Liver (tissue), 8 donors: ENCODE measurements at regions not wholly inside any gene's neighbourhood (a gene's known extent, or its start where the extent isn't known, plus 50 kb on each side); places are given as distances from the start of the nearest gene placed in this dataset.
A peak's percentile ranks its signal among the peaks of the same experiment; 100 is the strongest.

Experiments used
- DNase-seq: peaks from one replicate; pipeline ENCODE4 v3.0.0-alpha.2; 2017; ENCODE audit warnings: low spot score
- H3K27ac ChIP-seq, 2 donors: one replicate each; pipeline ENCODE4 v1.7.0; 2013; ENCODE audit warnings: inconsistent platforms in 2 of 2, low read length in 2 of 2, control low read depth in 1 of 2, low read depth in 1 of 2, mild to moderate bottlenecking in 1 of 2
- H3K27me3 ChIP-seq, 4 donors: one replicate each; pipeline versions ENCODE4 v1.6.1 to v1.7.0; 2013; ENCODE audit warnings: low read length in 3 of 4, inconsistent platforms in 1 of 4, mild to moderate bottlenecking in 1 of 4, moderate library complexity in 1 of 4; ENCODE audit not compliant: control insufficient read depth in 4 of 4, insufficient read depth in 4 of 4
- H3K36me3 ChIP-seq, 4 donors: one replicate each; pipeline versions ENCODE4 v1.6.1 to v1.7.0; 2013; ENCODE audit warnings: low read length in 3 of 4, mild to moderate bottlenecking in 3 of 4, low read depth in 1 of 4, moderate library complexity in 1 of 4; ENCODE audit not compliant: control insufficient read depth in 4 of 4, insufficient read depth in 3 of 4
- H3K4me1 ChIP-seq, 4 donors: one replicate each; pipeline versions ENCODE4 v1.6.1 to v1.7.0; 2013; ENCODE audit warnings: low read length in 3 of 4, mild to moderate bottlenecking in 3 of 4, moderate library complexity in 1 of 4; ENCODE audit not compliant: control insufficient read depth in 4 of 4, insufficient read depth in 4 of 4
- H3K4me3 ChIP-seq, 3 donors: one replicate each; pipeline versions ENCODE4 v1.6.1 to v1.7.0; 2013; ENCODE audit warnings: low read length in 3 of 3, control low read depth in 1 of 3, low read depth in 1 of 3, mild to moderate bottlenecking in 1 of 3
- H3K9ac ChIP-seq, 2 donors: one replicate each; pipeline ENCODE4 v1.7.0; 2013; ENCODE audit warnings: low read length in 2 of 2, mild to moderate bottlenecking in 2 of 2, moderate library complexity in 2 of 2, control low read depth in 1 of 2, low read depth in 1 of 2
- H3K9me3 ChIP-seq, 4 donors: one replicate each; pipeline versions ENCODE4 v1.6.1 to v1.7.0; 2013; ENCODE audit warnings: low read length in 3 of 4; ENCODE audit not compliant: control insufficient read depth in 4 of 4
- EGR1 ChIP-seq, 2 donors: IDR thresholded peaks; 2 replicates each; pipeline ENCODE4 v1.6.1; 2016 to 2018; ENCODE audit warnings: antibody characterized with exemption in 2 of 2, low read depth in 2 of 2
- FOXA1 ChIP-seq: IDR thresholded peaks from 2 replicates; pipeline ENCODE4 v1.6.1; 2016; ENCODE audit warnings: antibody characterized with exemption
- FOXA2 ChIP-seq: IDR thresholded peaks from 2 replicates; pipeline ENCODE4 v1.6.1; 2016; ENCODE audit warnings: antibody characterized with exemption
- GABPA ChIP-seq, 2 donors: IDR thresholded peaks in 1 of 2; conservative IDR thresholded peaks in 1 of 2; 2 replicates each; pipeline ENCODE4 v1.6.1; 2016; ENCODE audit warnings: antibody characterized with exemption in 2 of 2, mild to moderate bottlenecking in 1 of 2, moderate library complexity in 1 of 2
- HNF4A ChIP-seq, 2 donors: conservative IDR thresholded peaks; 2 replicates each; pipeline ENCODE4 v1.6.1; 2016; ENCODE audit warnings: antibody characterized with exemption in 2 of 2, mild to moderate bottlenecking in 2 of 2
- HNF4G ChIP-seq: IDR thresholded peaks from 2 replicates; pipeline ENCODE4 v1.6.1; 2016; ENCODE audit warnings: antibody characterized with exemption
- JUND ChIP-seq, 2 donors: IDR thresholded peaks; 2 replicates each; pipeline ENCODE4 v1.6.1; 2016; ENCODE audit warnings: antibody characterized with exemption in 2 of 2
- NR2F2 ChIP-seq: IDR thresholded peaks from 2 replicates; pipeline ENCODE4 v1.6.1; 2016; ENCODE audit warnings: antibody characterized with exemption
- RAD21 ChIP-seq, 2 donors: IDR thresholded peaks; 2 replicates each; pipeline ENCODE4 v1.6.1; 2016; ENCODE audit warnings: antibody characterized with exemption in 2 of 2, mild to moderate bottlenecking in 2 of 2
- REST ChIP-seq: IDR thresholded peaks from 2 replicates; pipeline ENCODE4 v1.6.1; 2016; ENCODE audit warnings: antibody characterized with exemption, mild to moderate bottlenecking
- RXRA ChIP-seq, 2 donors: IDR thresholded peaks; 2 replicates each; pipeline ENCODE4 v1.6.1; 2017 to 2018; ENCODE audit warnings: antibody characterized with exemption in 2 of 2, mild to moderate bottlenecking in 1 of 2
- SP1 ChIP-seq: IDR thresholded peaks from 2 replicates; pipeline ENCODE4 v1.6.1; 2018; ENCODE audit warnings: antibody characterized with exemption, mild to moderate bottlenecking
- TAF1 ChIP-seq: conservative IDR thresholded peaks from 2 replicates; pipeline ENCODE4 v1.6.1; 2016; ENCODE audit warnings: antibody characterized with exemption, mild to moderate bottlenecking
- YY1 ChIP-seq: IDR thresholded peaks from 2 replicates; pipeline ENCODE4 v1.6.1; 2016; ENCODE audit warnings: antibody characterized with exemption, mild to moderate bottlenecking
- ZBTB33 ChIP-seq: IDR thresholded peaks from 2 replicates; pipeline ENCODE4 v1.6.1; 2016; ENCODE audit warnings: antibody characterized with exemption
- WGBS: extraction: QIAGEN DNeasy Blood & Tissue Kit; methylation state at CpG from one replicate; pipeline ENCODE4 v1.1.7; 2013; 5-methylcytosine and 5-hydroxymethylcytosine counted together
- TF ChIP-seq, protein P1 (sequence below): fragments of 150-350 bp; IDR thresholded peaks from 2 replicates; pipeline ENCODE4 v1.5.1; 2017; ENCODE audit warnings: improper control_type of control experiment, low read depth, low read length; ENCODE audit not compliant: missing input control
- TF ChIP-seq, protein P2 (sequence below): IDR thresholded peaks from 2 replicates; pipeline ENCODE4 v1.6.1; 2016; ENCODE audit warnings: antibody characterized with exemption
- TF ChIP-seq, protein P3 (sequence below): IDR thresholded peaks from 2 replicates; pipeline ENCODE4 v1.6.1; 2016; ENCODE audit warnings: antibody characterized with exemption
- donor health status: healthy.
- donor health status: healthy.
- donor health status: healthy.
- donor health status: healthy.
- donor health status: healthy.

- 97% methylated on average over 2 of the region's 2 CpGs for WGBS
- Histone ChIP-seq H3K4me3 (no peak overlapping the region), H3K9me3 (no peaks in the 10 kb centered on the region), H3K9ac (no peak overlapping the region), H3K27me3 (no peaks in the 10 kb centered on the region), H3K27ac (no peak overlapping the region), H3K4me1 (no peaks in the 10 kb centered on the region), H3K36me3 (no peaks in the 10 kb centered on the region)
- no peak for DNase-seq
- no peak for TF ChIP-seq FOXA1
- TF ChIP-seq REST = no peak
- no peak for TF ChIP-seq SP1
- no peak for TF ChIP-seq GABPA (IDR thresholded peaks at IDR 0.05 in 1 of 2, conservative IDR thresholded peaks at IDR 0.05 in 1 of 2)
- TF ChIP-seq HNF4G = no peak
These were observed 136.0 kb upstream of the ARX start for GRCh38 chrX:25151749-25152148.

DNA sequence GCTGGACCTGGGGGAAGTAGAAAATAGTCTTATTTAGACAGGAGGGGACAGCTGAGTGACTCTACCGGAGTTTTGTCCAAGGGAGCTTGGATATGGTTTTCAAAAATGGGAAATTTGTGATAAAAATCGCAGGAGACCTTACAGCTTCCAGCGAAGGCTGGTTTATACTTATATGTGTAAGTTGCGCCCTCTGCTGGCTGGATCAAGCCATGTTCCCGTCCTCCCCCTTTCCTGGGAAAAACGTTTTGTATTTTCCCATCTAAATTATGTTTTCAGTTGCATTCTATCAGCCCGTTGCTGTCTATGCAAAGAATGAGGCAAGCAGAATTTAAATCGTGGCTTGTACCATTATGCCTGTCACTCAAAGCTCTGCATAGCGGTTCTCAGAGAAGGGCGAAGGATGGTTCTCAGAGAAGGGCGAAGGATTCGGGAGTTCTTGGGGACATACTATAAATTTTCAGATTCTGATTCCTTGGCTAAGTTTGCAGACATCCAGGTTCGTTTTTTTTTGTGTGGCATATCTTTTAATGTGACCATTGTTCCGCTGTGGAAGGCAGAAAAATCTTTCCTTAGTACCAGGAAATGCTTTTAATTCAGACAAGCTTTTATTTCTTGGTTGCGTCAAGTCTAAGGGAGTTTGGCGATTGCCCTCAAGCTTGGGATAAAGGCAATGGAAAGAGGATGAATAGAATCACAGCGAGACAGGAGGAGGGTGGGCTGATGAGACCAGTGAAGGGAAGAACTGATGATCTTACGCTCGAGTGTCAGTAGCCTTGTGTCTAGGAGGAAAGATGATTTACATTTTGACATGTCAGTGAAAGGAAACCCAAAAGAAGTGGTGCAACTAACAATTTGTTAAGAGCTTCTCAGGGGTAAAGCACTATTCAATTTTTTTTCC lies 128.5 kb upstream of the ARX start:
- H3K4me1 ChIP-seq = no peaks in the 10 kb centered on the region
- H3K9me3 ChIP-seq = no peaks in the 10 kb centered on the region
- WGBS = 21% methylated on average over 19 of the region's 19 CpGs
- H3K27me3 ChIP-seq = no peaks in the 10 kb centered on the region
- no peaks in the 10 kb centered on the region for H3K36me3 ChIP-seq
- H3K4me3 ChIP-seq = no peak overlapping the region
- H3K9ac ChIP-seq = no peak overlapping the region
- peak; percentile 37 for DNase-seq
- H3K27ac ChIP-seq = no peak overlapping the region
- TF ChIP-seq GABPA (IDR thresholded peaks at IDR 0.05 in 1 of 2, conservative IDR thresholded peaks at IDR 0.05 in 1 of 2) (no peak), EGR1 (IDR thresholded peaks at IDR 0.05; ENCODE audit: low read depth in 2 of 2) (no peak), SP1 (no peak), HNF4G (no peak), FOXA2 (no peak), FOXA1 (no peak), JUND (IDR thresholded peaks at IDR 0.05) (no peak), REST (no peak), RAD21 (IDR thresholded peaks at IDR 0.05) (peak; percentile 76 to 86), ZBTB33 (no peak), NR2F2 (no peak), TAF1 (no peak), HNF4A (conservative IDR thresholded peaks at IDR 0.05) (no peak), RXRA (IDR thresholded peaks at IDR 0.05) (no peak), YY1 (no peak)
- TF ChIP-seq, protein P1, sequence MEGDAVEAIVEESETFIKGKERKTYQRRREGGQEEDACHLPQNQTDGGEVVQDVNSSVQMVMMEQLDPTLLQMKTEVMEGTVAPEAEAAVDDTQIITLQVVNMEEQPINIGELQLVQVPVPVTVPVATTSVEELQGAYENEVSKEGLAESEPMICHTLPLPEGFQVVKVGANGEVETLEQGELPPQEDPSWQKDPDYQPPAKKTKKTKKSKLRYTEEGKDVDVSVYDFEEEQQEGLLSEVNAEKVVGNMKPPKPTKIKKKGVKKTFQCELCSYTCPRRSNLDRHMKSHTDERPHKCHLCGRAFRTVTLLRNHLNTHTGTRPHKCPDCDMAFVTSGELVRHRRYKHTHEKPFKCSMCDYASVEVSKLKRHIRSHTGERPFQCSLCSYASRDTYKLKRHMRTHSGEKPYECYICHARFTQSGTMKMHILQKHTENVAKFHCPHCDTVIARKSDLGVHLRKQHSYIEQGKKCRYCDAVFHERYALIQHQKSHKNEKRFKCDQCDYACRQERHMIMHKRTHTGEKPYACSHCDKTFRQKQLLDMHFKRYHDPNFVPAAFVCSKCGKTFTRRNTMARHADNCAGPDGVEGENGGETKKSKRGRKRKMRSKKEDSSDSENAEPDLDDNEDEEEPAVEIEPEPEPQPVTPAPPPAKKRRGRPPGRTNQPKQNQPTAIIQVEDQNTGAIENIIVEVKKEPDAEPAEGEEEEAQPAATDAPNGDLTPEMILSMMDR = peak; percentile 74
- TF ChIP-seq, protein P2, sequence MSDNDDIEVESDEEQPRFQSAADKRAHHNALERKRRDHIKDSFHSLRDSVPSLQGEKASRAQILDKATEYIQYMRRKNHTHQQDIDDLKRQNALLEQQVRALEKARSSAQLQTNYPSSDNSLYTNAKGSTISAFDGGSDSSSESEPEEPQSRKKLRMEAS = no peak
- TF ChIP-seq, protein P3, sequence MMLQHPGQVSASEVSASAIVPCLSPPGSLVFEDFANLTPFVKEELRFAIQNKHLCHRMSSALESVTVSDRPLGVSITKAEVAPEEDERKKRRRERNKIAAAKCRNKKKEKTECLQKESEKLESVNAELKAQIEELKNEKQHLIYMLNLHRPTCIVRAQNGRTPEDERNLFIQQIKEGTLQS = no peak
